ENCODE measurements at regions not wholly inside any gene's neighbourhood (a gene's known extent, or its start where the extent isn't known, plus 50 kb on each side); places are given as distances from the start of the nearest gene placed in this dataset.

DNA sequence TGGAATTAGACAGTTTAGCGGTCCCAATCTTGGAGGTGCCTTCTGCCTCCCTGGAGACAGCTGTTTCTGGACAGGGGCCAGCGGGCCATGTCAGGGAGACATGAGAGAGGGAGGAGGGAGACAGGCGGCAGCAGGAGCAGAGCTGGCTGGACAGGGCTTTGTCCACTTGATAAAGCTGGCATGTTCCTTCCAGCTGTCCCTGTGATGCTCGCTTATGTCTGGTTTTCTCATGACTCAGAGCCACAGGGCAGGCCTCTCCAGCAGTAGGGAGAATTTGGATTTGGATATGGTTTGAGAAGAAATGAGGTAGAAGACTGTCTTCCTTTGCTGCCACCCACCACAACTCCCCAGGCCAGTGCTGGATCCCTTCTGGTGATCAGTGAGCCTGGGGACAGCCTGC is 51.7 kb upstream of the SORCS3 start:
- TF ChIP-seq, protein P1, sequence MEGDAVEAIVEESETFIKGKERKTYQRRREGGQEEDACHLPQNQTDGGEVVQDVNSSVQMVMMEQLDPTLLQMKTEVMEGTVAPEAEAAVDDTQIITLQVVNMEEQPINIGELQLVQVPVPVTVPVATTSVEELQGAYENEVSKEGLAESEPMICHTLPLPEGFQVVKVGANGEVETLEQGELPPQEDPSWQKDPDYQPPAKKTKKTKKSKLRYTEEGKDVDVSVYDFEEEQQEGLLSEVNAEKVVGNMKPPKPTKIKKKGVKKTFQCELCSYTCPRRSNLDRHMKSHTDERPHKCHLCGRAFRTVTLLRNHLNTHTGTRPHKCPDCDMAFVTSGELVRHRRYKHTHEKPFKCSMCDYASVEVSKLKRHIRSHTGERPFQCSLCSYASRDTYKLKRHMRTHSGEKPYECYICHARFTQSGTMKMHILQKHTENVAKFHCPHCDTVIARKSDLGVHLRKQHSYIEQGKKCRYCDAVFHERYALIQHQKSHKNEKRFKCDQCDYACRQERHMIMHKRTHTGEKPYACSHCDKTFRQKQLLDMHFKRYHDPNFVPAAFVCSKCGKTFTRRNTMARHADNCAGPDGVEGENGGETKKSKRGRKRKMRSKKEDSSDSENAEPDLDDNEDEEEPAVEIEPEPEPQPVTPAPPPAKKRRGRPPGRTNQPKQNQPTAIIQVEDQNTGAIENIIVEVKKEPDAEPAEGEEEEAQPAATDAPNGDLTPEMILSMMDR (optimal IDR thresholded peaks at IDR 0.05 in 1 of 3, IDR thresholded peaks at IDR 0.05 in 1 of 3, conservative IDR thresholded peaks at IDR 0.05 in 1 of 3; ENCODE audit: extremely low read depth in 1 of 3, insufficient read depth in 2 of 3, low read length in 3 of 3) = no peak
- no peak for TF ChIP-seq EZH2 (IDR thresholded peaks at IDR 0.05; ENCODE audit: low read length)
